Endothelial cell of umbilical vein (primary cell): ENCODE measurements at regions not wholly inside any gene's neighbourhood (a gene's known extent, or its start where the extent isn't known, plus 50 kb on each side); places are given as distances from the start of the nearest gene placed in this dataset.

Source experiments
- BruUV-seq: library from RNA; stranded (reverse); fragments of 400-500 nt; replicated peaks from 2 replicates; lab custom pipeline; 2021; lab: Mats Ljungman, UMichigan
- CTCF ChIA-PET: fragments of 300-600, 350-600 bp; sonication (Branson Sonifier 250); formaldehyde crosslinking; loops from one replicate; lab custom pipeline; 2021; ENCODE audit warnings: antibody characterized with exemption, inconsistent platforms; lab: Charles Lee
- POLR2A ChIA-PET: fragments of 300-600, 350-600 bp; sonication (Branson Sonifier 250); formaldehyde crosslinking; loops from one replicate; lab custom pipeline; 2021; ENCODE audit warnings: antibody characterized with exemption, inconsistent platforms; lab: Charles Lee
- DNase-seq: peaks from one replicate; pipeline ENCODE4 v3.0.0-alpha.2; 2011; ENCODE audit warnings: low read depth, low spot score
- FAIRE-seq: peaks from 2 replicates; lab custom pipeline; 2011; peaks lifted over from hg19 to GRCh38; lab: Jason Lieb, UNC
- H2AFZ ChIP-seq: 2 replicates; pipeline ENCODE4 v1.6.0; 2012; ENCODE audit warnings: low read depth, low read length, control low read depth, inconsistent platforms
- H3K27ac ChIP-seq: 2 replicates; pipeline ENCODE4 v1.5.1; 2011; ENCODE audit warnings: low read depth, mild to moderate bottlenecking, control low read depth, low read length, moderate library complexity; ENCODE audit not compliant: insufficient read depth
- H3K27me3 ChIP-seq, 2 experiments: 2 replicates each; pipeline versions ENCODE4 v1.6.0 to v1.6.1; 2011; ENCODE audit warnings: low read length in 2 of 2, mixed read lengths in 1 of 2; ENCODE audit not compliant: control insufficient read depth in 2 of 2, insufficient read depth in 2 of 2
- H3K36me3 ChIP-seq, 2 experiments: 2 replicates in 1 of 2; 3 replicates in 1 of 2; pipeline ENCODE4 v1.5.1; 2011; ENCODE audit warnings: low read length in 2 of 2, mild to moderate bottlenecking in 1 of 2, moderate library complexity in 1 of 2; ENCODE audit not compliant: control insufficient read depth in 2 of 2, insufficient read depth in 2 of 2; ENCODE audit errors: extremely low read depth in 1 of 2
- H3K4me1 ChIP-seq: 3 replicates; pipeline ENCODE4 v1.5.1; 2011; ENCODE audit warnings: mild to moderate bottlenecking, low read length; ENCODE audit not compliant: control insufficient read depth, insufficient read depth; ENCODE audit errors: extremely low read depth
- H3K4me2 ChIP-seq: 2 replicates; pipeline ENCODE4 v1.6.1; 2011; ENCODE audit warnings: low read length, control low read depth, mixed read lengths; ENCODE audit not compliant: insufficient read depth
- H3K4me3 ChIP-seq, 3 experiments: fragments of 200-600 bp in 1 of 3; sonication (generic), shearing (Covaris generic) in 1 of 3; replicated peaks in 1 of 3; 2 replicates each; pipeline ENCODE4 v1.5.1; 2011 to 2016; ENCODE audit warnings: control low read depth in 3 of 3, low read length in 3 of 3, mild to moderate bottlenecking in 2 of 3, inconsistent platforms in 1 of 3, low read depth in 1 of 3, moderate library complexity in 1 of 3; ENCODE audit not compliant: insufficient read depth in 1 of 3
- H3K79me2 ChIP-seq: 2 replicates; pipeline ENCODE4 v1.6.0; 2012; ENCODE audit warnings: low read length, inconsistent platforms; ENCODE audit not compliant: control insufficient read depth, insufficient read depth
- H3K9ac ChIP-seq: replicated peaks from 2 replicates; pipeline ENCODE3; 2011; ENCODE audit warnings: low read length, control low read depth; ENCODE audit not compliant: insufficient read depth; ENCODE audit errors: extremely low read depth
- H3K9me1 ChIP-seq: replicated peaks from 3 replicates; pipeline ENCODE4 v1.6.0; 2011; ENCODE audit warnings: mild to moderate bottlenecking, low read length; ENCODE audit not compliant: control insufficient read depth, insufficient read depth; ENCODE audit errors: extremely low read depth
- H3K9me3 ChIP-seq: replicated peaks from 2 replicates; pipeline ENCODE4 v1.5.1; 2012; ENCODE audit warnings: low read length, inconsistent platforms; ENCODE audit not compliant: control insufficient read depth, insufficient read depth
- H4K20me1 ChIP-seq: replicated peaks from 2 replicates; pipeline ENCODE3; 2011; ENCODE audit warnings: mild to moderate bottlenecking, low read length; ENCODE audit not compliant: control insufficient read depth, insufficient read depth; ENCODE audit errors: extremely low read depth
- EZH2 ChIP-seq: IDR thresholded peaks from 2 replicates; pipeline ENCODE4 v1.6.1; 2012; ENCODE audit warnings: borderline replicate concordance, low read depth, mild to moderate bottlenecking, moderate library complexity, low read length, inconsistent platforms; ENCODE audit not compliant: severe bottlenecking
- FOS ChIP-seq: IDR thresholded peaks from 2 replicates; pipeline ENCODE4 v1.6.1; 2011; ENCODE audit warnings: mild to moderate bottlenecking, low read length, moderate library complexity, borderline replicate concordance; ENCODE audit not compliant: insufficient read depth
- GATA2 ChIP-seq: IDR thresholded peaks from 2 replicates; pipeline ENCODE4 v1.7.0; 2011; ENCODE audit warnings: low read depth, mild to moderate bottlenecking, moderate library complexity, mixed read lengths, low read length; ENCODE audit not compliant: insufficient read length, insufficient read depth
- JUN ChIP-seq: IDR thresholded peaks from 2 replicates; pipeline ENCODE4 v1.6.1; 2011; ENCODE audit warnings: borderline replicate concordance, low read depth; ENCODE audit not compliant: insufficient read length, insufficient read depth
- MAX ChIP-seq: IDR thresholded peaks from 2 replicates; pipeline ENCODE4 v1.6.1; 2011; ENCODE audit not compliant: insufficient read depth, insufficient read length
- MYC ChIP-seq: IDR thresholded peaks from one replicate; pipeline ENCODE4 v1.6.1; 2011; ENCODE audit warnings: mild to moderate bottlenecking, low read depth, low read length
- POLR2A ChIP-seq: IDR thresholded peaks from 2 replicates; pipeline ENCODE4 v1.6.1; 2012; ENCODE audit warnings: low read depth, mild to moderate bottlenecking, control low read depth, low read length
- POLR2AphosphoS5 ChIP-seq: IDR thresholded peaks from 2 replicates; pipeline ENCODE4 v1.6.1; 2012; ENCODE audit warnings: low read depth, mild to moderate bottlenecking, control low read depth, low read length, moderate library complexity; ENCODE audit not compliant: insufficient read depth
- dilution Hi-C: fragments of 300-500 bp; cut with MboI; formaldehyde crosslinking; loops from one replicate; pipeline ENCODE4 v1.15.0; 2019; ENCODE audit warnings: low sequenced_read_pairs; ENCODE audit not compliant: extremely low pct_ligation_motif_present
- intact Hi-C: fragments of 100-400 bp; cut with micrococcal nuclease; formaldehyde crosslinking; loops from one replicate; pipeline ENCODE4 v1.10.0; 2022
- TF ChIP-seq, protein P1 (sequence below), 2 donors: IDR thresholded peaks; 1 replicate in 1 of 2; 2 replicates in 1 of 2; pipeline ENCODE4 v1.5.1; 2011; ENCODE audit warnings: low read length in 2 of 2, mild to moderate bottlenecking in 2 of 2, moderate library complexity in 2 of 2, control low read depth in 1 of 2, inconsistent platforms in 1 of 2, low read depth in 1 of 2; ENCODE audit not compliant: insufficient read depth in 1 of 2; ENCODE audit errors: extremely low read depth in 1 of 2

- H2AFZ ChIP-seq, result no peak overlapping the region
- H3K9me1 ChIP-seq, result no peaks in the 10 kb centered on the region
- no peaks in the 10 kb centered on the region for H3K36me3 ChIP-seq
- intact Hi-C loops (no loop called here), dilution Hi-C loops (no loop called here)
- no peaks in the 10 kb centered on the region for H3K4me1 ChIP-seq
- no peaks in the 10 kb centered on the region for H4K20me1 ChIP-seq
- no peak overlapping the region for H3K4me2 ChIP-seq
- H3K27ac ChIP-seq, result no peak overlapping the region
- BruUV-seq, result no TSS peak
- DNase-seq (no peak), FAIRE-seq (no peak)
- TF ChIP-seq EZH2 (no peak), POLR2AphosphoS5 (no peak), FOS (no peak), JUN (no peak), POLR2A (no peak), GATA2 (no peak), MAX (no peak), MYC (no peak)
- TF ChIP-seq, protein P1, sequence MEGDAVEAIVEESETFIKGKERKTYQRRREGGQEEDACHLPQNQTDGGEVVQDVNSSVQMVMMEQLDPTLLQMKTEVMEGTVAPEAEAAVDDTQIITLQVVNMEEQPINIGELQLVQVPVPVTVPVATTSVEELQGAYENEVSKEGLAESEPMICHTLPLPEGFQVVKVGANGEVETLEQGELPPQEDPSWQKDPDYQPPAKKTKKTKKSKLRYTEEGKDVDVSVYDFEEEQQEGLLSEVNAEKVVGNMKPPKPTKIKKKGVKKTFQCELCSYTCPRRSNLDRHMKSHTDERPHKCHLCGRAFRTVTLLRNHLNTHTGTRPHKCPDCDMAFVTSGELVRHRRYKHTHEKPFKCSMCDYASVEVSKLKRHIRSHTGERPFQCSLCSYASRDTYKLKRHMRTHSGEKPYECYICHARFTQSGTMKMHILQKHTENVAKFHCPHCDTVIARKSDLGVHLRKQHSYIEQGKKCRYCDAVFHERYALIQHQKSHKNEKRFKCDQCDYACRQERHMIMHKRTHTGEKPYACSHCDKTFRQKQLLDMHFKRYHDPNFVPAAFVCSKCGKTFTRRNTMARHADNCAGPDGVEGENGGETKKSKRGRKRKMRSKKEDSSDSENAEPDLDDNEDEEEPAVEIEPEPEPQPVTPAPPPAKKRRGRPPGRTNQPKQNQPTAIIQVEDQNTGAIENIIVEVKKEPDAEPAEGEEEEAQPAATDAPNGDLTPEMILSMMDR (IDR thresholded peaks at IDR 0.05; ENCODE audit: extremely low read depth in 1 of 2, insufficient read depth in 1 of 2, low read depth in 1 of 2, low read length in 2 of 2), result no peak
- H3K4me3 ChIP-seq, result no peak overlapping the region
- ChIA-PET POLR2A (no interaction called here), CTCF (interaction anchor here (1.2 kb wide), 1 partner anchor 10 kb away, joined by 6 read pairs; no protein-coding TSS in a partner anchor)
- no peaks in the 10 kb centered on the region for H3K9me3 ChIP-seq
- H3K27me3 ChIP-seq, result no peaks in the 10 kb centered on the region
- no peak overlapping the region for H3K9ac ChIP-seq
- no peaks in the 10 kb centered on the region for H3K79me2 ChIP-seq
These were observed 237.8 kb upstream of the LHX5 start for GRCh38 chr12:113709456-113709855.
